ENCODE measurements at regions not wholly inside any gene's neighbourhood (a gene's known extent, or its start where the extent isn't known, plus 50 kb on each side); places are given as distances from the start of the nearest gene placed in this dataset.

DNA sequence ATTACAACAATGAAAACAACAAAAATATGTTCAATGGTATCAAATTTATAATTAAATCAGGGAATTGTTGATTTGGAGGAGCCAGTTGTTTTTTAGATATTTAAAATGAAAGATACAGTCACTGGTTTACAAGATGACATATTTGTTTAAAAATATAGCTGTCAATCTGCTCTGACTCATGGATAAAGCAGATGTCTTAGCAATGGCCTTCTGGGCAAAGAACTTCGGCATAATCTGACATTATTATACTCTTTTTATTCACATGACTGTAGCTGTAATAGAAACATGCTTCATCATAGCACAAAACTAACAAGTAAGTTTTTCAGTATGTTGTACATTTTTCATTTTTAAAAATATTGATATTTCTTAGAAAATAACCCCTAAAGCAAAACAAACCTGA is 267.4 kb downstream of the CENPW start:
- DNase-seq (ENCODE audit: low read depth in 2 of 2) = no peak

GRCh38 chr6:126608681-126609080 is 268.8 kb downstream of the CENPW start:
- no peak for DNase-seq (ENCODE audit: low read depth in 2 of 2)

GRCh38 chr6:126614642-126615504 is 275.0 kb downstream of the CENPW start:
- no peak for DNase-seq (ENCODE audit: low read depth in 2 of 2)

DNA sequence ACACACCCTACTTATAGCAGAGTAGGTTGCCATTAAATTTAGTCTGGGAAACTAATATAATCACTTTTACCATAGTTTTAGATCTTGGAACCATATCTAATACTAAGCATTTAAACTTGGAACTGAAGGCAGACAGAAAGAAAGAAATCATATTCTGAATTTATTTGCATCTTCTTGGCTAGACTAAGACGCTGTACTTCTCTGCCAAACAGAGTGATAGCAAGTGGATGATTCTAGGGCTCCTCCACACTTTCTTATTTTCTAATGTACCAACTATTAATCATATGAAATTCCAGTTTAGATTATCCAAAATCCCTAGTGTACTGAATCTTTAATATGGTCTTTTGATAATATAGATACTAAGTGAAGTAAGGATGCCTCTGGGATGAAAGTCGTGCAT is 277.0 kb downstream of the CENPW start:
- no peak for DNase-seq (ENCODE audit: low read depth in 2 of 2)

DNA sequence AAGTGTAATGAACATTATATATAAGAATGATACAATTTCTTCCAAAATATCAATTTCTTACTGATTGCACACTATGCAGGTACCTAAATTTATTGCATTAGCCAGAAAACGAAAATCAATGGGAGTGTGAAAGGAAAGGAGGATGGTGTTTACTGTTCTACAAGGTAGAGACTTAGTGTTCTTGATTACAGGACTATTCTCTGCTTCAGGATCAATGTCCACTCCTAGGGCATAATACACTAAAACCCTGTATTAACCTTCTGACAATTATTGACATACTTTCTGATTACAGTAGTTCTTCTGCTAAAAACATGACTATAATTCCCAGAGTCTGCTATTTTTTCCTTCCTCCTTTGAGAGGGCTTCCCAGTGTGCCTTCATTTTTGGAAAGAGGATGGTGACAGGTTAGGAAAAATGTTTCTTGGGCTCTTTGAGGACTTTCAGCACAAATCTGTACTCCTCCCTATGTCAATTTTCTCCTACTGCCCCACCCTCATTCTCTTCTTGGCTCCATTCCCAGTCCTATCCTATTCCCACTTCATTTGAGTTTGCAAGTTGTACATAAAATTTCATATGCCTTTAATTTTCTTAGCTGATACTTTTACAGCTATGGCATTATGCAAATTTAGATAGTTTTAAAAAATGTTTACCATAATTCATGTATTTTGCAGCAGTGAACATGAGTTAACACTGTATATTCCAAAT is 278.9 kb downstream of the CENPW start:
- DNase-seq (ENCODE audit: low read depth in 2 of 2) = no peak

GRCh38 chr6:126620719-126621118 is 280.8 kb downstream of the CENPW start:
- DNase-seq (ENCODE audit: low read depth in 2 of 2) = no peak

DNA sequence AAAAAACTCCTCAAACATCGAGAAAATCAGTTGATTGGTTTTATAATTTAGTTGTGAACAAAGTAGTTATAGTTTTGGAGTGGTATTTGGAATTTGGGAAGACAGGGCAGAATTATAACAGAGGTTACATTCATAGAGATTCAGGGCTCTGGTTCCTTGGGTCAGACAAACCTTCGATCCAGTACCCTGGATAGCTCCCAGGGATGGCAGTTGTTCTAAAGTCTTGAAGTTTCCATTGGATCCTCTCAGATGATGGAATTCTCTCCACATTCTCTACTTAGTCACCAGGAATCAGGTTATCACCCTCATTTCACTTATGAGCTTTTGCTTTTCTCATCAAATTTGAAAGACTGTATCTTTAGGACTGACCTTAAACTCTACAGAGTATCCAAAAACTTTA is 285.1 kb downstream of the CENPW start:
- DNase-seq (ENCODE audit: low read depth in 2 of 2) = no peak

GRCh38 chr6:126628125-126628524 is 288.2 kb downstream of the CENPW start:
- DNase-seq (ENCODE audit: low read depth in 2 of 2) = no peak

- no peak for DNase-seq (ENCODE audit: low read depth in 2 of 2)
Measured at GRCh38 chr6:126631363-126631762, 291.4 kb downstream of the CENPW start.

DNA sequence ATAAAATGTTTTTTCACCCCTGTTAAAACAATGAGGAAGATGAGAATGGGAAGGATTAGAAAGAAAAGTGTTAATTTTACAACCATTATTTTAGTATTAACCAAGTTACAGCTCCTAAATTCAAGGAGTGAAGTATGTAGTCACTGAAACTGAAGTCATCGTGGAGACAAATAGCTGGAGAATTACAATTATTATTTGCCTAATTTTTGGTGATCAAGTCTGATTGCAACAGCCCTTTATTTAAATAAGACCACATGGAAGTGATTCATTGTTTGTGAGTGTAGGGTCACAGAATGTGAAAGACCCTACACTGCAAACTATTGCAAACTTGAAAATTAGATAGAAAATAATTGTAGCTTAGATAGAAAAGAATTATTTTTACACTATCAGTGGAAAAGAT is 292.4 kb downstream of the CENPW start:
- DNase-seq (ENCODE audit: low read depth in 2 of 2) = no peak

DNA sequence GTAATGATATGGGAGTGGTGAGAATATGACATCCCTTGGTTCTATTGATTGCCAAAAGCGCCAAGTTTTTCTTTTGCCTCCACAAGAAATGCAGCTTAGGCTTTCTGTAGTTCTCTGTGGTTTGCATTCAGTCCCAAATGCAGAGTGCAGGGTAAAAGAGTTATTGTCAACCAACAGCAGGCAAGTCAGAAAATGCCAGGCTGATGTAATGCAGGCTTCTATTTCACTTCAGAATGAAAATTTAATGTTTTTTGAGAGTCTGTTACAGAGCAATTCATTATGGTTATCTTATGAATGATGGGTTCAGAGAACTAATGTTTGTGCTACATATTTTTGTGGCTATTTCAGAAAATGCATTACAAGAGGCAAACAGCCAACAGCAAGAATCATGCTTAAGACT is 293.5 kb downstream of the CENPW start:
- no peak for DNase-seq (ENCODE audit: low read depth in 2 of 2)

DNA sequence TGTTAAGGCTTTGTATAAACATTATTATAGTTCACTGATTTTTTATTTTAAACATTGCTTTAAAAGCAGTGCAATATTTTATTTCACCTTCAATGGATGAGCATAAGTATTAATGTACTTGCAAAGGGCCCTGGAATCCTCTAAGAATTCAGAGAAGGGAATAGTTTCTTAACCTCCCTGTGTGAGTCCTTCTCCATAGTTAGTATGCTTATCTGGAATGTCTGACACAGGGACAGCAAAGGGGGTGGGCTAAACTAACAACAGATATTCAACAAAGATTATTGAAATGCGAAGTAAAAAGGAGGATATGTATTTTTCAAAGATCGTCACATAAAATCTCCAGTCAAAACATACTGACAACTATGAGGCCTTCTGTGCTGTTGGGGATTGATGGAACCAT is 300.4 kb downstream of the CENPW start:
- no peak for DNase-seq (ENCODE audit: low read depth in 2 of 2)

DNA sequence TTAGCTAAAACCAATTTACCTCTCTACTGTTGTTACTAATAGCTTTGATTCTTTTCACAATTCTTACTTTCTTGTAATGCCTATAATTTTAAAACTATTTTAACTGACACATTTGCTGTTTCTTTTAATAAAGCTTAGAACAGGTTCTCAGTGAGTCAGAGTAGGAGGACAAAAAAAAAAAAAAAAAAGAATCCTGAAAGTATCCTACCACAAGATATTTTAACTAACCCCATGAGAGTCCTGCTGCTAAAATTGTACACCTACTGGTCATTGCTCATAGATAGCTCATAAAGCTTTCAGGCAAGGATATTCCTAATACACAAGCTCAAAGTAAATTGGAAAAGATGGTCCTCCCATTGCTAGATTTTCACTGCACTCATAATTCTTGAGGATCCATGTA is 301.0 kb downstream of the CENPW start:
- no peak for DNase-seq (ENCODE audit: low read depth in 2 of 2)

GRCh38 chr6:126641641-126642040 is 301.7 kb downstream of the CENPW start:
- DNase-seq (ENCODE audit: low read depth in 2 of 2) = no peak

GRCh38 chr6:126643352-126643751 is 303.4 kb downstream of the CENPW start:
- DNase-seq (ENCODE audit: low read depth in 2 of 2) = no peak

DNA sequence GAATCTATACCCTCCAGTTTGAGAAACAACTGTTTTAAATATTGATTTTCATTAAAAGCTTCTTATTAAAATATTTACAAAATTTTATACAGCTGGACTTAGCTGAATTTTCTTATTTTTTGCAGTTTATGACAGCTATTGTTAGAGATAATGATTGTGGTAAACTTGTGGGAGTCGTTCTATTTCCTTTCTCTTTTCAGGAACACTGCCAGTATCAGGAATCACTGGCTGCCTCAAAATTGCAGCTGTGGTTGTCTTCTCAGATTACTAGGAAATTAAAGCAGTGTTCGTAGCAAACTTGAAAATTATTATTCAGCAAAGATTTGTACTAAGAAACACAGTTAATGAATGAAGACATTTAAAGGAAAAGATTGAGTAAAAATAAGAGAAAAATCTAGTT is 311.0 kb downstream of the CENPW start:
- DNase-seq (ENCODE audit: low read depth in 2 of 2) = no peak

- DNase-seq (ENCODE audit: low read depth in 2 of 2) = no peak
Measured at GRCh38 chr6:126657561-126658175, 317.8 kb downstream of the CENPW start.

DNA sequence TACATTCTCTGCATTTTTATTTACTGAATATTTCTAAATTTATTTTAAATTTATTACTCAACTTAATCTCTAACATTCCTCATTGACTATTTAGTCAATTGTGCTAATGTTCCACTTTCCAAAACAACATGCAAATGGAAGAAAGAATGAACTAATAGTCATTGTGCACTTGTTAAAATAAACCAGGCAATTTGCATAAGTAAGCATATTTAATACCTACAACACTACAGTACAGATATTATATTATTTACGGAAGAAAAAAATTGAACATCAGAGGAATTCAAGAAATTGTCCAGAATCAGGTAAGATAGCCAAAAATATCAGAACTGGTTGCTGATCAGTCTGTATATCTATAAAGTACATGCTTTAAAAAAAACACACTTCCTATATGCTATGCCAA is 320.5 kb downstream of the CENPW start:
- DNase-seq (ENCODE audit: low read depth in 2 of 2) = no peak

GRCh38 chr6:126661646-126662045 is 321.7 kb downstream of the CENPW start:
- DNase-seq (ENCODE audit: low read depth in 2 of 2) = no peak

- DNase-seq (ENCODE audit: low read depth in 2 of 2) = no peak
Measured at GRCh38 chr6:126662966-126663365, 323.1 kb downstream of the CENPW start.

GRCh38 chr6:126664271-126664670 is 324.4 kb downstream of the CENPW start:
- DNase-seq (ENCODE audit: low read depth in 2 of 2) = no peak

- no peak for DNase-seq (ENCODE audit: low read depth in 2 of 2)
Measured at GRCh38 chr6:126665551-126665950, 325.6 kb downstream of the CENPW start.

GRCh38 chr6:126667071-126667470 is 327.2 kb downstream of the CENPW start:
- no peak for DNase-seq (ENCODE audit: low read depth in 2 of 2)
